H9 (cell line): ENCODE measurements at regions not wholly inside any gene's neighbourhood (a gene's known extent, or its start where the extent isn't known, plus 50 kb on each side); places are given as distances from the start of the nearest gene placed in this dataset.

ENCODE experiments used
- DNase-seq: peaks from one replicate; pipeline ENCODE4 v3.0.0-alpha.2; 2017
- H2AFZ ChIP-seq: one replicate; pipeline ENCODE4 v1.6.1; 2013; ENCODE audit warnings: mild to moderate bottlenecking, low read length, control low read depth, moderate library complexity
- H2AK5ac ChIP-seq: 2 replicates; pipeline ENCODE4 v1.6.1; 2013; ENCODE audit warnings: low read length, control low read depth, mixed read lengths; ENCODE audit not compliant: insufficient read length
- H2BK120ac ChIP-seq: one replicate; pipeline ENCODE4 v1.6.1; 2013; ENCODE audit warnings: low read depth, mild to moderate bottlenecking, low read length, control low read depth, inconsistent platforms; ENCODE audit not compliant: poor library complexity, severe bottlenecking
- H2BK12ac ChIP-seq: 2 replicates; pipeline ENCODE4 v1.6.1; 2013; ENCODE audit warnings: low read length, control low read depth, mixed read lengths, low read depth; ENCODE audit not compliant: insufficient read length
- H2BK15ac ChIP-seq: 2 replicates; pipeline ENCODE4 v1.6.1; 2013; ENCODE audit warnings: low read depth, low read length, control low read depth
- H2BK20ac ChIP-seq: one replicate; pipeline ENCODE4 v1.6.1; 2013; ENCODE audit warnings: low read depth, mild to moderate bottlenecking, low read length, control low read depth, inconsistent platforms; ENCODE audit not compliant: poor library complexity, severe bottlenecking
- H2BK5ac ChIP-seq: 2 replicates; pipeline ENCODE4 v1.6.1; 2013; ENCODE audit warnings: low read length, control low read depth, mixed read lengths; ENCODE audit not compliant: insufficient read length
- H3K14ac ChIP-seq: 2 replicates; pipeline ENCODE4 v1.6.1; 2013; ENCODE audit warnings: low read length, control low read depth; ENCODE audit not compliant: insufficient read depth
- H3K18ac ChIP-seq: 2 replicates; pipeline ENCODE4 v1.6.1; 2013; ENCODE audit warnings: low read depth, mild to moderate bottlenecking, mixed read lengths, low read length, control low read depth; ENCODE audit not compliant: insufficient read length
- H3K23ac ChIP-seq: 2 replicates; pipeline ENCODE4 v1.6.1; 2013; ENCODE audit warnings: low read length, control low read depth, mixed read lengths, low read depth; ENCODE audit not compliant: insufficient read length
- H3K23me2 ChIP-seq: 2 replicates; pipeline ENCODE4 v1.6.1; 2013; ENCODE audit warnings: low read depth, mild to moderate bottlenecking, mixed read lengths, low read length, control low read depth; ENCODE audit not compliant: insufficient read length, poor library complexity, severe bottlenecking
- H3K27ac ChIP-seq: 2 replicates; pipeline ENCODE4 v1.5.1; 2013; ENCODE audit warnings: low read length, control low read depth, mixed read lengths, low read depth; ENCODE audit not compliant: insufficient read length
- H3K27me3 ChIP-seq: 2 replicates; pipeline ENCODE4 v1.6.1; 2013; ENCODE audit warnings: low read length, control low read depth, inconsistent platforms; ENCODE audit not compliant: insufficient read depth
- H3K4ac ChIP-seq: 2 replicates; pipeline ENCODE4 v1.6.1; 2013; ENCODE audit warnings: low read depth, mild to moderate bottlenecking, control low read depth, inconsistent platforms, low read length, moderate library complexity
- H3K4me1 ChIP-seq: 2 replicates; pipeline ENCODE4 v1.6.1; 2013; ENCODE audit warnings: low read length, control low read depth, inconsistent platforms; ENCODE audit not compliant: insufficient read depth
- H3K4me2 ChIP-seq: 2 replicates; pipeline ENCODE4 v1.6.1; 2013; ENCODE audit warnings: low read length, control low read depth, mixed read lengths; ENCODE audit not compliant: insufficient read length, insufficient read depth
- H3K56ac ChIP-seq: 2 replicates; pipeline ENCODE4 v1.6.1; 2013; ENCODE audit warnings: low read depth, mild to moderate bottlenecking, mixed read lengths, low read length, control low read depth; ENCODE audit not compliant: insufficient read length
- H3K79me1 ChIP-seq: 2 replicates; pipeline ENCODE4 v1.6.1; 2013; ENCODE audit warnings: low read depth, mild to moderate bottlenecking, moderate library complexity, low read length, control low read depth, inconsistent platforms; ENCODE audit not compliant: insufficient read depth, poor library complexity, severe bottlenecking
- H3K79me2 ChIP-seq: 2 replicates; pipeline ENCODE4 v1.6.1; 2013; ENCODE audit warnings: low read length, control low read depth, inconsistent platforms; ENCODE audit not compliant: insufficient read depth
- H3K9ac ChIP-seq: 2 replicates; pipeline ENCODE4 v1.6.1; 2013; ENCODE audit warnings: low read length, control low read depth, mixed read lengths; ENCODE audit not compliant: insufficient read length; ENCODE audit errors: extremely low read depth
- H3K9me3 ChIP-seq: one replicate; pipeline ENCODE4 v1.6.1; 2013; ENCODE audit warnings: low read depth, low read length, inconsistent platforms; ENCODE audit not compliant: control insufficient read depth
- H3T11ph ChIP-seq: one replicate; pipeline ENCODE4 v1.6.1; 2013; ENCODE audit warnings: mild to moderate bottlenecking, low read length, control low read depth, inconsistent platforms
- H4K20me1 ChIP-seq: one replicate; pipeline ENCODE4 v1.6.1; 2013; ENCODE audit not compliant: control insufficient read depth, insufficient read length, insufficient read depth
- H4K5ac ChIP-seq: 2 replicates; pipeline ENCODE4 v1.6.1; 2013; ENCODE audit warnings: low read depth, mild to moderate bottlenecking, mixed read lengths, low read length, control low read depth; ENCODE audit not compliant: insufficient read length
- H4K8ac ChIP-seq: replicated peaks from 2 replicates; pipeline ENCODE4 v1.6.1; 2013; ENCODE audit warnings: low read length, control low read depth, mixed read lengths, low read depth; ENCODE audit not compliant: insufficient read length
- H4K91ac ChIP-seq: 2 replicates; pipeline ENCODE4 v1.6.1; 2013; ENCODE audit warnings: low read depth, mild to moderate bottlenecking, moderate library complexity, mixed read lengths, low read length, control low read depth; ENCODE audit not compliant: insufficient read length
- H3K27ac Mint-ChIP-seq, 3 experiments: 2 replicates in 2 of 3; 3 replicates in 1 of 3; pipeline ENCODE4 v1.8.0; 2020 to 2021; ENCODE audit warnings: mixed read lengths in 3 of 3, mild to moderate bottlenecking in 1 of 3, moderate library complexity in 1 of 3
- H3K27me3 Mint-ChIP-seq: 2 replicates; pipeline ENCODE4 v1.8.0; 2021; ENCODE audit warnings: low read depth, mild to moderate bottlenecking, moderate library complexity, mixed read lengths
- H3K36me3 Mint-ChIP-seq, 3 experiments: 2 replicates in 2 of 3; 3 replicates in 1 of 3; pipeline ENCODE4 v1.8.0; 2020 to 2021; ENCODE audit warnings: low read depth in 3 of 3, mixed read lengths in 3 of 3; ENCODE audit not compliant: insufficient read depth in 1 of 3
- H3K4me1 Mint-ChIP-seq, 2 experiments: 2 replicates each; pipeline ENCODE4 v1.8.0; 2020; ENCODE audit warnings: mixed read lengths in 2 of 2
- H3K4me3 Mint-ChIP-seq, 2 experiments: 2 replicates in 1 of 2; 3 replicates in 1 of 2; pipeline ENCODE4 v1.8.0; 2020 to 2021; ENCODE audit warnings: mild to moderate bottlenecking in 2 of 2, mixed read lengths in 2 of 2, moderate library complexity in 1 of 2
- H3K9me3 Mint-ChIP-seq, 2 experiments: 2 replicates in 1 of 2; 3 replicates in 1 of 2; pipeline ENCODE4 v1.8.0; 2020; ENCODE audit warnings: mild to moderate bottlenecking in 2 of 2, mixed read lengths in 2 of 2, moderate library complexity in 1 of 2
- CTCF ChIP-seq: fragments of 200-600 bp; sonication (generic); conservative IDR thresholded peaks from 3 replicates; pipeline ENCODE4 v1.8.0; 2021; ENCODE audit warnings: antibody characterized with exemption, mild to moderate bottlenecking
- WGBS: extraction: QIAGEN DNeasy Blood & Tissue Kit; methylation state at CpG from one replicate; pipeline ENCODE4 v1.1.7; 2013; ENCODE audit warnings: missing lambda C conversion rate, low lambda C conversion rate, mixed read lengths; ENCODE audit not compliant: insufficient read length; ENCODE audit errors: extremely low coverage; 5-methylcytosine and 5-hydroxymethylcytosine counted together

GRCh38 chr5:34574936-34575467 lies 81.1 kb upstream of the RAI14 start:
- Mint-ChIP-seq H3K27me3 (peaks cover 2% of the 10 kb centered on the region; the same call in 1 of the 2 replicates), H3K27ac (no peak overlapping the region), H3K4me3 (no peak overlapping the region), H3K9me3 (no peaks in the 10 kb centered on the region), H3K4me1 (peaks cover 0 to 2% of the 10 kb centered on the region in 2 experiments; a peak in 2 of 4 replicates), H3K36me3 (no peaks in the 10 kb centered on the region)
- H4K8ac ChIP-seq: no peak overlapping the region
- H3K4me2 ChIP-seq: no peak overlapping the region
- no peaks in the 10 kb centered on the region for H4K20me1 ChIP-seq
- no peak overlapping the region for H2BK5ac ChIP-seq
- H2AK5ac ChIP-seq: no peak overlapping the region
- no peak overlapping the region for H3K14ac ChIP-seq
- no peak for TF ChIP-seq CTCF
- no peak overlapping the region for H3K18ac ChIP-seq
- no peak overlapping the region for H3K27ac ChIP-seq
- H2BK120ac ChIP-seq: no peak overlapping the region
- H3K4me1 ChIP-seq: no peaks in the 10 kb centered on the region
- H3K79me2 ChIP-seq: no peaks in the 10 kb centered on the region
- H3K9me3 ChIP-seq: no peaks in the 10 kb centered on the region
- no peak overlapping the region for H2BK12ac ChIP-seq
- DNase-seq: no peak
- no CpG with 5 or more reads among the region's 3 CpGs for WGBS
- no peak overlapping the region for H4K5ac ChIP-seq
- H3K9ac ChIP-seq: no peak overlapping the region
- no peak overlapping the region for H3T11ph ChIP-seq
- H3K23ac ChIP-seq: no peak overlapping the region
- no peak overlapping the region for H4K91ac ChIP-seq
- no peak overlapping the region for H3K56ac ChIP-seq
- no peak overlapping the region for H2AFZ ChIP-seq
- no peak overlapping the region for H2BK20ac ChIP-seq
- no peaks in the 10 kb centered on the region for H3K27me3 ChIP-seq
- H3K23me2 ChIP-seq: no peaks in the 10 kb centered on the region
- H2BK15ac ChIP-seq: no peak overlapping the region
- no peaks in the 10 kb centered on the region for H3K79me1 ChIP-seq
- no peak overlapping the region for H3K4ac ChIP-seq
